C4-2B (cell line): ENCODE measurements at regions not wholly inside any gene's neighbourhood (a gene's known extent, or its start where the extent isn't known, plus 50 kb on each side); places are given as distances from the start of the nearest gene placed in this dataset.

Experiments
- CTCF ChIP-seq: fragments of 450-650 bp; conservative IDR thresholded peaks from 2 replicates; pipeline ENCODE4 v1.5.1; 2017; ENCODE audit warnings: mild to moderate bottlenecking
- ZFX ChIP-seq: fragments of 450-650 bp; IDR thresholded peaks from 2 replicates; pipeline ENCODE4 v1.6.1; 2017

- TF ChIP-seq CTCF, result no peak
- TF ChIP-seq ZFX, result no peak
These were observed 712.7 kb downstream of the DHX35 start for GRCh38 chr20:39674842-39675241.
